ENCODE measurements at regions not wholly inside any gene's neighbourhood (a gene's known extent, or its start where the extent isn't known, plus 50 kb on each side); places are given as distances from the start of the nearest gene placed in this dataset.

DNA sequence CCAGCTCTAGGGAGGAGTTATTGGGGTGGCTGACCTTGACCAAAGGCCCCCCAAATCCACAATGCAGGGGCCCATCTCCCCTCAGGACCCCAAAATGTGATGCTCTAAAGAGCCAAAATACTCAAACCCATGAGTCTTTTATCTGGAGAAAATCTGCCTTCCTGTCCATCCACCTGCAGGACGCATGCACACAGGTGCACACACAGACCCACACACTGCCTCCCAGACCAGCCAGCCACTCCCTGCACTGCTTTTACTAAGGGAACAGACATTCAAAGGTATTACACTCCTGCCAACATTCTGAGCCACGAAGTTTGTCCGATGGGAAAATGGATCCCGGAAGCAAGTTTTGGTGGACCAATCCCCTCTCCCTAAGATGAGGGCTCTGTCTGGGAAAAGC lies 76.1 kb upstream of the CDH5 start:
- DNase-seq (ENCODE audit: low read depth in 4 of 4, low spot score in 3 of 4) = no peak

DNA sequence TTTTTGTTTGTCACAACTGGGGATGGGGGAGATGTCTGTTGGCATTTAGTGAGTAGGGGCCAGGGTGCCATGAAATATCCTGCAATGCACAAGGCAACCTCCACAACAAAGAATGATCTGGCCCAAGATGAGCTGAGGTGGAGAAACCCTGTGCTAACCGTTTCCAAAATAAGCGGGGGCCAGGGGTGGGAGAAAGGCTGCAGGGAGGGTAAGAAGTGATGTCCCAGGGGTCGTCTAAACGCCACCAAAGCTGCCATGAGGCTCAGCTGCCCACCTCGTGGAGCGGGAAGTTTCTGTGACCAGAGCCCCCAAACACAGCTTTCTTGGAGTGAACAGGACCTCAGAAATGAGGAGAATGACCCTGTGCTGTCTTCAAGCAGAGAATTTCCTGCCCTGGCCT lies 76.5 kb upstream of the CDH5 start:
- no peak for DNase-seq (ENCODE audit: low read depth in 4 of 4, low spot score in 3 of 4)

DNA sequence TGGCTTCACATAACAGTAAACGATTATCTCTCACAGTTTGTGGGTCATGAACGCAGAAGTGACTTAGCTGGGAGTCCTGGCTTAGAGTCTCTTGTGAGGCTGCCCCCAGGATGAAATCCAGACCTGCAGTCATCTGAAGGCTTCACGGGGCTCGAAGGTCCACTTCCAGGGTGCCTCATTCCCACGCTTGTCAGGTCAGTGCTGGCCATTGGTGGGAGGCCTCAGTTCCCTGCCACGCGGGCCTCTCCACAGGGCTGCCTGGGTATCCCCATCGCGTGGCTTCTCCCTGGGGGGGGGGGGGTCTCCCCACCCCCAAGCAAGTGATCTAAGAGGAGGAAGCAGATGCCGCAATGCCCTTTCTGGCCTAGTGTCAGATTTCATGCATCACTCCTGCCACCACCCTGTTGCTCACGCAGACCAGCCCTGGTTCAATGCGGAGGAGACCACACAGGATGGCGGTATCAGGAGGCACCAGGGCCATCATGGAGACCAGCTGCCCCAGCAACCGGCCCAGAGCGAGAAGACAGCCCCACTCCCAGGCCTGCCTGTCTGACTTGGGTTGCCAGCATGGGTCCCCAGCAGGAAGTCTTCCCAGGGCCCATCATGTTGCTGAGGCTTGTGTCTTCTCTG lies 77.3 kb upstream of the CDH5 start:
- DNase-seq (ENCODE audit: low read depth in 4 of 4, low spot score in 3 of 4) = no peak

DNA sequence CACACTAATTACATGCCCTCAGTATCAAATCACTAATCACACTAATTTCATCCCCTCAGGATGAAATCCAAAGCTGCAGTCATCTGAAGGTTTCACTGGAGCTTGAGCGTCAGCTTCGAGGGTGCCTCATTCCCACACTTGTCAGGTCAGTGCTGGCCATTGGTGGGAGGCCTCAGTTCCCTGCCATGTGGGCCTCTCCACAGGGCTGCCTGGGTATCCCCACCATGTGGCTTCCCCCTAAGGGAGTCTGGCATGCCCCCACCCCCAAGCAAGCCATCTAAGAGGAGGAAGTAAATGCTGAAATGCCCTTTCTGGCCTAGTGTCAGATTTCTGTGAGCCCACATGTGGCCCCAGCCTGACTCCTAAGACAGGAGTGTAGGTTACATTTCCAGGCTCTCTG lies 78.6 kb upstream of the CDH5 start:
- no peak for DNase-seq (ENCODE audit: low read depth in 4 of 4, low spot score in 3 of 4)

- no peak for DNase-seq (ENCODE audit: low read depth in 4 of 4, low spot score in 3 of 4)
Measured at GRCh38 chr16:66287416-66287815, 79.1 kb upstream of the CDH5 start.

DNA sequence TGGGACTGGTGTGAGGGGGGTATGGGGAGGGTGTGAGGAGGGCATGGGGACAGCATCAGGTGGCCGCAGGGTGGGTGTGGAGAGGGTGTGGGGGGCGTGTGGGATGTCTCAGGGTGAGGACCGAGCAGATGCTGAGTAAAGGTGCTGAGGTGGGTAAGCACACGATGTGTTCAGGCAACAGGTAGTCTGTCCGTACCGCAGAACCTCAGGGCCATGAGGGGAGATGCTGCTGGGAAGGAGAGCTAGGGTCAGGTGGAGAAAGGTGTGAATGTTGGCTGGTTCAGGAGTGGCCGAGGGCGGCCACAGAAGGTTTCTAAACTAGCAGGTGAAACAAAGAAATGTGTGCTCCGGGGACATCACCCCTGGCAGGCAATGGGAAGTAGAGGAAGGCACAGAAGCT lies 80.0 kb upstream of the CDH5 start:
- no peak for DNase-seq (ENCODE audit: low read depth in 4 of 4, low spot score in 3 of 4)

DNA sequence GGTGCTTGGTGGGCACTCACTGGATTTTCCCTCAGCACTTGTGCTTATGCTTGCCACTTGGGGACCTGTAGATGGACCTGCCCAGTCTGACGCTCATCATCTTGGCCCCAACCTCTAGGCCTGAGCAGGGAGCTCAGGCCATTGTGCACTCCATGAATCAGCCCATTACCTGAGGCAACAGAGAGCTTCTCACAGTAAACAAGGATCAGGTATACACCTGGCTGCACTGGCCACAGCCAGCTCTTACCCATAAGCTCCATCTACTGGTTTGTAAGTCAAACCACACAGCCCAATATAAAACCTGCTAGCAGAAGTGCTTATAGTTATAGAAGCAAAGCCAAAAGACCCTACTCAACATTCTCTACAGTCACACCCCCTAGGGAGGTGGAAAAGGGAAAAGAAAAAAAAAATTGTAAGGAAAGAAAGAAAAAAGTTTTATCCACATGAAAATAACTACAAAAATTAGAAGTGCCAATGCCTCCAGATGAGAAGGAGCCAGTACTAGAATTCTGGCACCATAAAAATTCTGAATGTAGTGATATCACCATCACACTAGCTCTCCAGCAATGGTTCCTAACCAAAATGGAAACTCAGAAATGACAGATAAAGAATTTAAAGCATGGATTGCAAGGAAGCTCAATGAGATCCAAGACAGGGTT lies 87.8 kb upstream of the CDH5 start:
- DNase-seq (ENCODE audit: low read depth in 4 of 4, low spot score in 3 of 4) = no peak

DNA sequence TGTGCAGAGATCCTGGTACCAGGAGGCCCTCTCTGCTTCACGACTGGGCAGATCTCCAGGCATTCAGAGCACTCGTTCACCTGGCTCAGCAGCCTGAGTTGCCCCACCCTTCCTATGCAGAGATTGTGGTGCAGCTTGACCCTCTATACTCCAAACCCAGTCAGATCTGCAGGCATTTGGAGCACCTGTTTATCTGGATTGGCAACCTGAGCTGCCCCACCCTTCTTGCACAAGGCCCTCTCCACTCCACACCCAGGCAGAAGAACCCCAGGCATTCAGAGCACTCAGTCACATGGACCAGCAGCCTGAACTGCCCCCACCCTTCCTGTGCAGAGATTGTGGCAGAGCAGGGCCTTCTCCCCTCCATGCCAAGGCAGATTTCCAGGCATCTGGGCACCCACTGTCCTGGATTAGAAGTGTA lies 88.4 kb upstream of the CDH5 start:
- DNase-seq (ENCODE audit: low read depth in 4 of 4, low spot score in 3 of 4) = no peak

- DNase-seq (ENCODE audit: low read depth in 4 of 4, low spot score in 3 of 4) = no peak
Measured at GRCh38 chr16:66277311-66278070, 89.0 kb upstream of the CDH5 start.

- DNase-seq (ENCODE audit: low read depth in 4 of 4, low spot score in 3 of 4) = no peak
Measured at GRCh38 chr16:66275775-66276428, 90.6 kb upstream of the CDH5 start.

GRCh38 chr16:66274335-66275110 lies 92.0 kb upstream of the CDH5 start:
- DNase-seq (ENCODE audit: low read depth in 4 of 4, low spot score in 3 of 4) = no peak

GRCh38 chr16:66273644-66274334 lies 92.7 kb upstream of the CDH5 start:
- DNase-seq (ENCODE audit: low read depth in 4 of 4, low spot score in 3 of 4) = no peak

- no peak for DNase-seq (ENCODE audit: low read depth in 4 of 4, low spot score in 3 of 4)
Measured at GRCh38 chr16:66273053-66273452, 93.4 kb upstream of the CDH5 start.

- DNase-seq (ENCODE audit: low read depth in 4 of 4, low spot score in 3 of 4) = no peak
Measured at GRCh38 chr16:66272461-66272860, 94.0 kb upstream of the CDH5 start.

GRCh38 chr16:66271074-66272060 lies 95.1 kb upstream of the CDH5 start:
- no peak for DNase-seq (ENCODE audit: low read depth in 4 of 4, low spot score in 3 of 4)

DNA sequence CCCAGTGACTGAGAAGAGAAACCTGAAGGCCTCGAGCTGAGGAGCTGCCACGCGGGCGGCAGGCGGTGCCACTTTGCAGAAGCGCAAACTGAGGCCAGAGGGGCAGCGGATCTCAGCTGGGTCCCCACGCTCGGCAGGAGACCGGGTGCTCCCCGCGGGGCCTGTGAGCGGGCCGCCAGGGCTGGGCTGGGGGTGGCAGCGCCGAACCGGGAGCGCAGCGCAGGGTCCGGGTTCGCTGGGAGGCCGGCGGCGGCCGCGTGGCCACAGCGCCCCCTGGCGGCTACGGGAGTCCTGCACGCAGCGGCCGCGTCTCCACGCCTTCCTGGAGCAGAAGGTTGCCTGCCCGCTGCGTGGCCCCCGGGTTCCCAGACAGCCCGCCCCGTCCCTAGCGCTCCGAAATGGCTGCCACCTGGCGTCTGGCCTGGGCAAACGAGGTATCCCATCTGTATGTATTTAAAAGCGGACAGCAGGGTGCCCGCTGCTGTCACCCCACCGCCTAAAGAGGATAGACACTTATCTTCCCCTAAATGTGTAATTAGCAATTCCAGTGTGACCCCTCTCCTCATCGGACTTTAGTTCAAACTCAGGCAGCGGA lies 96.1 kb upstream of the CDH5 start:
- DNase-seq (ENCODE audit: low read depth in 4 of 4, low spot score in 3 of 4) = peak in 3 of 4 donors; percentile 55 to 65 (median 64)

DNA sequence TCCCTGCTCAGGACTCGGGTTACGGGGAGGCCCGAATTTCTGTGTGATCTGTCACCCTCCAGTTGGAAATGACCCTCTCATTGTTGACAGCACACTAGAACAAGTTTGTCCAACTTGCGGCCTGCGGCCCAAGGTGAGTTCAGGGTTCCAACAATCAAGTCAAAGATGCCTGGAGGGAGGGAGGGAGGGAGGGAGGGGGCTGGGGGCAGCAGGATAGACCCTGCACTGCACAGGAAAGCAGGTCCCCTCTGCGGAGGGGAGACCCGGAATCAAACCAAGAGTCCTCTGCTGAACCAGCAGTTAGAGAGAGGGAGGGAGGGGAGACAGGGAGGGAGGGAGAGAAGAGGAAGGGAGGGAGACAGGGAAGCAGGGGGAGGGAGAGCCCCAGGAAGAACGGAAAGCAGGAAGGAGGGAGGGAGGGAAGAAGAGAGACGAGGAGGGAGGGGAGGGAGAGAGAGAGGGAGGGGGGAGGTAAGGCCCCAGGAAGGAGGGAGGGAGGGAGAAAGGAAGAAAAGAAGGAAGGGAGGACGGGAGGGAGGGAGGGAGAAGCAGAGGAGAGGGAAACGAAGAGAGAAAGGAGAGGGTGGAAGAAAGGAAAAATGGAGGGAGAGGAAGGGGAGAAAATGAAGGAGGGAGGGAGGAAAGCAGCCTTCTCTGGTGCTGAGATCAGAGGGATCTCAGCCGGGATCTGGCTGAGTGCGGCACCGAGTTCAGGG lies 96.7 kb upstream of the CDH5 start:
- DNase-seq (ENCODE audit: low read depth in 4 of 4, low spot score in 3 of 4) = no peak
